Stimulated activated CD4-positive, alpha-beta T cell treated with anti-CD3 and anti-CD28 coated beads, Interleukin-2, amount 100 ng/mL, for 48 hours (primary cell): ENCODE measurements at regions not wholly inside any gene's neighbourhood (a gene's known extent, or its start where the extent isn't known, plus 50 kb on each side); places are given as distances from the start of the nearest gene placed in this dataset.
"Not testable (repeated sequence)": the region's sequence is repeated elsewhere in the genome, so short reads cannot be mapped to it uniquely, and the experiment has no call there.

ENCODE experiments used
- DNase-seq, 2 donors: peaks; one replicate each; pipeline ENCODE4 v3.0.0-alpha.2; 2020

DNA sequence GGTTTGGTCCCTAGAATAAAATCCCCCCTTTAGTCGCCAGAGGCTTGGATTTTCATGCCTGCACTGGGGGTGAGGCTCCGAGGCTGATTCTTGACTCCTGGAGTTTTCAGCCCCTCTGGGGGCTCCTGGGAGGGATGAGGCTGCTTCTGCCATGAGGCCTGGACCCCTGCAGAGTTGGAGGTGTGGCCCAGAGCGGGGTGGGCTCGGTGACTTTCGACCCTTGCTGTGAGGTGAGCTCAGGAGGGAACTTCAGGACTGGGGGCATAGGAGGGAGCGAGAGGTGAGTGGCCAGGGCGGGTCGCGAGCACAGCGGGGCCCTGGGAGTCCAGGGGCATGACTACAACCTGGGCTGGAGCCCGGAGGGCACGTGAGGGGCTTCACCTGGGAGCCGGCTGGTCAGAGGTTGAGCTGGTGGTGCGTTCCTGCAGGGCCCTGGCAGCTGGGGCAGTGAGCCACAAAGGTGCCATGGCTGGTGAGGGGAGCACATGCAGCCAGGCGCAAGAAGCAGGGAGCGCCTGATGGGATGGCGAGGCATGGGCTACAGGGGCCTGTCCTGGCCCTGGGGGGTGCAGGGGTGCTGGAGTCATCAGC is 168.2 kb downstream of the KIF26A start:
- no peak for DNase-seq

DNA sequence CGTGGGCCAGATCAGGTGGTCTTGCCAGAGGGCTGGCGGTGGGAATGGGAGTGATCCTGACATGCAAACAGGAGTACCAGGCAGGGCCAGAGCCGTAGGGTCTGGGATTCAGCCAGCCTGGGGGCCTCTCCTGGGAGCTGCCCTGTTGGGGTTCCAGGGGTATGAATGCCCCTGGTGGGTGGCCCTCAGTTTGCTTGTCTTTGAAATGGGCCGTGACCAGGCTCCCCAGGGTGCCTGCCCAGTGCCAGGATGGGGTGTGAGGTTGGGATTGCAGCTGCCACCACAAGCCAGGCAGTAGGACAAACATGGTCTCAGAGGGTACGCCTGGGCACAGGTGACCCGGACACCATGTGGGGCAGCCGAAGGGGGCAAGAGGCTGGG is 168.8 kb downstream of the KIF26A start:
- DNase-seq, result no peak

DNA sequence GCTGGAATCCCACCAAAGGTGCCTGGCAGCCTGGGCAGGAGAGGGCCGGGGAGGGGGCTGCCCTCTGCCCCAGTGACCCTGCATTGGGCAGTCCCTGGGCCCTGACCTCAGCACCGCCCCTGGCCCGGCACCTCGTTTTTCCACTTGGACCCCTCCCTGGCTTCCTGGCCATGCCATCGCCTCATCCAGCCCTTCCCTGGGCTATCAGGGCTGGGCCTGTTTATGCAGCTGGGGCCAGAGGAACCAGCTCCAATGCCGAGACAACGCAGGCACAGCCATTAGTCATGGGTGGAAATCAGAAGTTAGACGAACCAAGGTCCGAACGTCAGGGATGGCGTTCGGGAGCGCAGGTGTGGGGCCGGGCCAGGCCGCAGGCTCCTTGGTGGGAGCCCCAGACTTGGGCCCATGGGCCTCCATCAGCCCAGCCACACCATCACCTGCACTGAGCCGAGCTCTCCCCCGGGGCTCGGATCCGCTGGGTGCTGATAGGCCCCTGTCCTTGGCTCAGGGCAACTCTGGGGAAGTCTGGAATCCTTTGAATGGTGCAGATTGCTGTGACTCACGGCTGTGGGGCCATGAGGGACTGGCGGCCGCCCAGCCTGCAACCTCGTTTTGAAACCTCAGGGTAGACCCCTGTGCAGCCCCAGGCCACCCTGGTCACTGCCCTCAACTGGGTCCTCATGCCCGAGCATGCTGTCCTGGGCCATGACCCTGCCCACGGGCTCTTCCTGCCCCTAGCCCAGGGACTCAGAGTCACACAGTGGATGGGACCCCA is 169.4 kb downstream of the KIF26A start:
- no peak for DNase-seq

DNA sequence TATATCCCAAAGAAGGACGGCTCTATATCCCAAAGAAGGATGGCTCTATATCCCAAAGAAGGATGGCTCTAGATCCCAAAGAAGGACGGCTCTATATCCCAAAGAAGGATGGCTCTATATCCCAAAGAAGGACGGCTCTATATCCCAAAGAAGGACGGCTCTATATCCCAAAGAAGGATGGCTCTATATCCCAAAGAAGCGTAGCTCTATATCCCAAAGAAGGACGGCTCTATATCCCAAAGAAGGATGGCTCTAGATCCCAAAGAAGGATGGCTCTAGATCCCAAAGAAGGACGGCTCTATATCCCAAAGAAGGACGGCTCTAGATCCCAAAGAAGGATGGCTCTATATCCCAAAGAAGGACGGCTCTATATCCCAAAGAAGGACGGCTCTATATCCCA is 170.1 kb downstream of the KIF26A start:
- not testable (repeated sequence) for DNase-seq

DNA sequence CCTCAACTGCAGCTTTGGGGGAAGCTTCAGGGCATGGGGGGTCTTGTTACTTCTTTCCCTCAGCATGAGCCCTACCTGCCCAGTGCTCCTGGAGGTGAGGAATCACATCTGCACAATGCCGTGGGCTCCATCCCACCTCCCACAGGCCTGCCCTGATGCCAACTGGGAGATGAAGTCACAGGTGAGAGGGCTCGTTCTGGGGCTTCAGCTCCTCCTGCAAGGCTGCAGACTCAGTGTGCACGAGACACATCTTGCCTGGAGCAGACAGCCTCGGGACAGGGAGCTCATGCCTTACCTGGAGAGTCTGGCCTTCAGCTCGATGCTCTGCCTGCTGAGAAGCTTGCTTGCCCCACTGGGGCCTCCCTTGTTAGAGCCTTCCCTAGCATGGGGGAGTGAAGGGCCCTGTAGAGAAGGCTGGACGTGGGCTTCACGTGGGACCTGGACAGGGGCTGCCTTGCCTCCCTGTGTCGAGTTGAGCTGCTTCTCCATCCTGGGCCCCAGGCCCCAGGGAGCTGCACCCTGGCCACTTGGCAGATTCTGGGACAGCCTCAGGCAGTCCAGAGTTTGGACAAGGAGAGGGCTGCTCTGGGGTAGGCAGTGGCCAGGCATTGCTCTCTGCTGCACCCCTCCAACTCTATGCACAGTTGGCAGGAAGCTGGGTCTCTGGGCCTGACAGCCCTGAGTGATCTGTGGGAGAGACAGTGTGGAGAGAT is 171.4 kb downstream of the KIF26A start:
- DNase-seq, result no peak

DNA sequence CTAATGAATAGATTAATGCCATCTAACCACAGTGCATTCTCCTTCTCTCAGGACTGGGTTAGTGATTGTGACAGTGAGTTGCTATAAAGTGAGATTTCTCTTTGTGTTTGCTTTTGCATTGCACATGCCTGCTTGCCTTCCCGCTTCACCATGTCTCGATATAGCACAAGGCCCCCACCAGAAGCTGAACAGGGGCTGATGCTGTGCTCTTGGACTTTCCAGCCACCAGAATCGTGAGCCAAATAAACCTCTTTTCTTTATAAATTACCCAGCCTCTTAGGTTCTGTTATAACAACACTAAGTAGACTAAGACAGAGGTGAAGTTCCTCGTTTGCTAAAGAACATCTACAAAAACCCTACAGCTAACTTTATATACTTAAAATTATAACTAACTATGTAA is 173.0 kb downstream of the KIF26A start:
- DNase-seq, result no peak

DNA sequence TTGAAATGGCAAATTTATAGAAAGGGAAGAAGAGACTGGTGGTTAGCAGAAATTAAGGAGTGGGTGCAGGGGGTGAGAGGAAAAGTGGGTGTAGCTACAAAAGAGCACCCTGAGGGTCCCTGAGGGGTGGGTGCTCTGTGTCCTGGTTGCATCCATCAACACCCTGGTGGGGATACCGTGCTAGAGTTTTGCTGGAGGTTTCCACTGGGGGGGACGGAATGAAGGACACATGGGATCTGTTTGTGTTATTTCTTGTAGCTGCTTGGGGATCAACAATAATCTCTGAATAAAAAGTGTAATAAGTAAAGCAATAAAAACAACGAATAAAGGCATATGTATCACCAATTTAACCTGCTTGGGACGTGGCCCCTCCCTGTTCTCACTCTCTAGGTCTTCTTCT is 175.3 kb downstream of the KIF26A start:
- no peak for DNase-seq

DNA sequence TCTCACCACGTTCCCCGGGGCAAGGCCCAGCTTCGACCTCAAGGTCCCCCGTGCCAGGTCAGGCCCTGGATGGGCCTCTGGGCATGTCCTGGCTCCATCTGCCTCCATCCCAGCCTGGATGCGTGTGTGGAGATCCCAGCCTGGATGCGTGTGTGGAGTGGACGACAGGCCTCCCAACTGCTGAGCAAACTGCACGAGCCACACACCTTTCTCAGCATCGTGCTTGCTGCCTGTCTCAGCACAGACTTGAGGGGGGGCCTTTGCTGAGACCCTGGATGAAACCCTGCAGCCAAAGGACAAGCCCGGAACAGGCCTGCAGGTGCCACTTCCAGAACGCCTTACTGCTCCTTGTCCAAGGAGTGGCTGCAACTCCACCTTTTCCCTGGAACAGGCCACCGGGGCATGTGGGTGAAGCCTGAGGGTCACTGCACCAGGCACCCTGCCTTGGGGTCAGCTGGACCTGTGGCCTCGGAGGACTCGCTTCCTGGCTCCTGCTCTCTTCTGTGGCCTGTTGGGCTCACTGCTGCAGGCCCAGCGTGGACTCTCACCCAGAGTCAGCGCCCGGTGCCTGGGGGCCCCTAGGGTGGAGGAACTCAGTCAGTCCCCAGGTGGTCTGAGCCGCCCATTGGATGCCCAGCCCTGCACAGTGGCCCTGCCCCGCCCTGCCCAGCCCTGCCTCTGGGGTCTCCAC is 176.0 kb downstream of the KIF26A start:
- no peak for DNase-seq

DNA sequence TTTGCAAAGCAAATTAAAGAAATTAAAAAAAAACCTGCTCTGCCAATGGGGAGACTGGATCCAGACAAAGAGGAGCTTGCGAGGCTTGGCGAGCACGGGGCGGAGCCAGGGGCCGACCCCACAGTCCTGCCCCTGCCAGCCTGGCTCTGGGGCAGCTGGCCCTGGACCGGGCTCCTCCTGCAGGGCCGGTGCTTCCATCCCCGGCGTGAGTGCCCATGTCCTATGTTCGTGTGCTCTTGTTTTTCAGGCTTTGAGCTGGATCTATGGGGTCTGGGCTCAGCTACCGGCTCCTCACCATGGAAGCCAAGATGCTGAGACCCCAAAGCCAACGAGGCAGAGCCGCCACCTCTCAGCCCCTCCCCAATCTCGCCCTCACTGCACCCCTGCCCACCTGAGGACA is 176.8 kb downstream of the KIF26A start:
- DNase-seq, result no peak

DNA sequence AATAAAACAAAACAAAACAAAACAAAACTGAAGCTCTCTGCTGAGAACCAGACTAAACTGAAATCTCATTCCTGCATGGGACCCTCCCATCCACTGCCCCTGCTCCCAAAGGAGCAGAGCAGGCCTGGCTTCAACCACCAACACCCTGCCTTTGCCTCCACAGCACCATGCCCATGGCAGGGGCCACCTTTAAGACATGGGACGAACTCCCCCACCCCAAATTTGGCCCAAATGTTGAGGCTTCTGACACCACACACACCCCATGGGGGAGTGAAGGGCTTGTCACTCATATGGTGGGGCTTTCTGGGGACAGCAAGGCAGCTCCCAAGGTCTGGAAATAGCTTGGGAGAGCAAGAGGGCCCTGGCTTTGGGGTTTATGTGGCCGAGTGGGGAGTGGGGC is 177.2 kb downstream of the KIF26A start:
- DNase-seq, result no peak

DNA sequence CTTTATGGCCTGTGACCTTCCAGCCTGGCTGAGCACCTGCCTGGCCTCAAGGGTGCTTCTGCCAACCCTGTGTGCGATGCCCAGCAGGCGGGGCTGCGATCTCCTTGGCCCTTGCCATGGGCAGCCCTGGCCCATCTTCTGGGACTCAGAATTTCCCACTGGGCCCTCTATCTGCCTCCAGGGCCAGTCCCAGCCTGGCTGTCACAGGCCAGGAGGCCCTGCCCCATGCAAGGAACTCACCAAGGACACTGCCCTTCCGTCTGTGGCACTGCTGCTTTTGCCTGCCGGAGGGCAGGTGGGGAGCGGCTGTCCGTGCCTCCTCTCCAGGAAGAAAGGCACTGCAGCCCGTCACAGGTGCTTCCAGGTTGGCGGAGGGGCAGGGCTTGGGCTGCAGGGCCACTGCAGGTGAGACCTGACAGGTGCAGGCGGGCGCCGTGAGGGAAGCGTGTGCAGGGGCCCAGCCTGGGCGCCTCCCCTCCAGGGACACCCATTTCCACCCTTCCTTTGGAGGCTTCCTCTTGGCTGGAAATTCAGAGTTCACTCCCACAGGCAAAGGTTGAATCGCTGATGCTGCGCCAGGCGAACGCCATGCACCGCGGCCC is 177.8 kb downstream of the KIF26A start:
- DNase-seq, result no peak

DNA sequence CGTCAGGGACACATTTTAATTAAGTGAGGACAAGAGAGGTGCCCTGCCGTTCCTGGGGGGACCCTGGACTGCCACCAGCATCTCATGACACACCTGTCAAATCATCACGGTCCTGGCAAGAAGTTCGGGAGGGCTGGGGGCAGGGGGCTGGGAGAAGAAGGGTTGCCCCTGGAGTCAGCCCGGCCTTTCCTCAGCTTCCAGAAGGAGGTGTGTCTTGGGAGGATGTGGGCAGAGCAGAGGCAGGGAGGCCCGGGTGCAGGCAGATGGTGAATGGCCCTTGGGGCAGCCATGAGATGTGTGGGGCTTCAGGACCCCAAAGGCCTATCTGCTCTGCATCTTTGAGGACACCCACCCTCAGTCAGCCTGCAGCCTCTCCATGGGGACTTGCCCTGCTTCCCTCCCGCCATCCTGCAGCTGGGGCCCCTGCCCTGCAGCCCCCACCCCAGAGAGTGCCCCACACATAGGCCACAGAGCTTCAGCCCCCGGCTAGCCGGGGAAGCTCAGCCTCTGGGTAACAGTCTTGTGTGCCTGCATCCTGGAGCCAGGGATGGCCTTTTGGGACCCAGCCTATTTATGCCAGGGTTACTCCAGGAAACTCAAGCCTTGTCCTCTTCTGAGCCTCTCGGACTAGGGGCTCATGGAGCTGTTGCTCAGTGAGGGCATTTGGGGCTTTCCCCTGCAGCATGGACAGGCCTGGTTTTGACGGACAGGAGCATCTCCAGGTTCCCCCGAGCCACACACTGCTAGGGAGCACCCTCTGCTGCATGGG is 178.5 kb downstream of the KIF26A start:
- no peak for DNase-seq

DNA sequence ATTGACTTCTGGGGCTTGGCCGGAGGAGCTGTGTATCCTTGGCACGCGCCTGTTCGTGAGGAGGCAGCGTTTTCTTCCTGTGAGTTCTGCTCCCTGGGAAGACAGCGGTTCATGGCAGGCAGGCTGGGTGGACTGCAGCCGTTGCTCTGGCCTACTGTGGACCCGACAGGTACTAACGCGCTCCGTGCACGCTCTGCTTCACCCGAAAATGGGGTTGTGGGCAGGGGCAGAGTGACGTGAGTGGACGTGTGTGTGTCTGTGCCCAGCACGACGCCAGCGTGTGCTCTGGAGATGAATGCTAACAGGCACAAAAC is 179.1 kb downstream of the KIF26A start:
- DNase-seq, result no peak

DNA sequence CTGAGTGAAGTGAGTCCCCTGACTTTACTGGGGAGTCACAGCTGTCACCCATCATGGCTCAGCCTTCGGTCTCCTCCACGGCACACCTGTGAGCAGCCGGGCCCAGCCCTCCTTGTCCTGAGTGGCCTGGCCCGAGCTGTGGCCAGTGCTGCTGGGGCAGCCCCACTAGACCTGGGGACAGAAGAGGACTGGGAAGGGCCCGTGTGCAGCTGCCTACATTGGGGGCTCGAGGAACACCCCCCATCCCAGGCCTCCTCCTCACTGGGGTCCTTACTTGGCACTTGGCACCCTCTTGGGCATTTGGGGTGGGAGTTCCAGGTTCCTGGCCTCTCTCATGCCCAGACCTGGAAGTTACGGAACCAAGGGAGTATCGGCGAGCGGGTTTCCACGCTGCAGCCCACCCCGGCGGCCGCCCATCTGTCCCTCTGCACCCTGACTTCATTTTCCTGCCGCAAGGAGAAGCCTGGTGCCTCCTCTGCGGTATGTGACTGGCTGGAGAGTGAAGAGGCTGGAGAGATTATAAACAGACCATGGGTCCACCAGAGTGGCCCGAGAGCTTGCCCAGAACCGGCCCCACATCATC is 179.7 kb downstream of the KIF26A start:
- no peak for DNase-seq

DNA sequence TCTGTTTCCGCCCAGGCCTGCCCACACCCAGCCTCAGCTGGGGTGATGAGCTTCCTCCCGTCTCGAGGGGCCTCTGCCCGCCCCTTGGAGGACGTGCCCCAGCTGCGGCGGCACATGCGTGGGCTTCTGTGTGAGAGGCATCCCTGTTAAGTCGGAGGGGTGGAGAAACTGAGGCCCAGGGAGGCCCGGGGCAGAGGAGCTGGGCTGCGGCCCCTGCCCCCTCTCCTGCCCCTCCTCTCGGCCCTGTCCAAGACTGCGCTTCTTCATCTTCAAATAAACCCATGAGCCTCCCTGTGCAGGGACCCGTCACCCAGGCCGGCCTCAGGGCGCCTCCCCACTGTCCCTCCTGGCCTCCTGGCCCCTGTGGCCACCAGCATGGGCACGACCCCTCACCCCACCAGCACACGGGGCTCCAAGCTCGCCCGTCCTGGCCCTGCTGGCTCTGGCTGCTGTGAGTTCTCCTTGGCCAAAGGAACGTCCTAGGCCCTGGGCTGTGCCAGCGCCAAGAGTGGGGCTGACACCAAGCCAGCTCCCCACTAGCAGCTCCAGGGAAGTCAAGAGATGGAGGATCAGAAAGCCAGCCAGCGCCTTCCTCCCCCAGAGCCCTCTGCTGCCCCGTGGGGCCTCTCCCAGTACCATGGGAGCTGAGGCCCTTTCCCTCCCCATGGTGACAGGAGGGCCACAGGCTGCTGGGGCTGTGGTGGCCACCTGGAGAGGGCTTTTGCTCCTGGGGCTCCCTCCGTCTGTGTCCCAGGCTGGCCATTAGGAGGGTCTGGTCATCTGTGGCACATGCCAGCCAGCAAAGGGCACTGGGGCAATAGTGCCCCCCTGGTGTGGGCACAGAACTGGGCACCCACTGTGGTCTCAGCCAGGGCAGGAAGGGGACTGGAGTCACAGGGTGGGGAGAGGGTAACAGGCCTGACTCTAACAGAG is 180.4 kb downstream of the KIF26A start:
- no peak for DNase-seq

DNA sequence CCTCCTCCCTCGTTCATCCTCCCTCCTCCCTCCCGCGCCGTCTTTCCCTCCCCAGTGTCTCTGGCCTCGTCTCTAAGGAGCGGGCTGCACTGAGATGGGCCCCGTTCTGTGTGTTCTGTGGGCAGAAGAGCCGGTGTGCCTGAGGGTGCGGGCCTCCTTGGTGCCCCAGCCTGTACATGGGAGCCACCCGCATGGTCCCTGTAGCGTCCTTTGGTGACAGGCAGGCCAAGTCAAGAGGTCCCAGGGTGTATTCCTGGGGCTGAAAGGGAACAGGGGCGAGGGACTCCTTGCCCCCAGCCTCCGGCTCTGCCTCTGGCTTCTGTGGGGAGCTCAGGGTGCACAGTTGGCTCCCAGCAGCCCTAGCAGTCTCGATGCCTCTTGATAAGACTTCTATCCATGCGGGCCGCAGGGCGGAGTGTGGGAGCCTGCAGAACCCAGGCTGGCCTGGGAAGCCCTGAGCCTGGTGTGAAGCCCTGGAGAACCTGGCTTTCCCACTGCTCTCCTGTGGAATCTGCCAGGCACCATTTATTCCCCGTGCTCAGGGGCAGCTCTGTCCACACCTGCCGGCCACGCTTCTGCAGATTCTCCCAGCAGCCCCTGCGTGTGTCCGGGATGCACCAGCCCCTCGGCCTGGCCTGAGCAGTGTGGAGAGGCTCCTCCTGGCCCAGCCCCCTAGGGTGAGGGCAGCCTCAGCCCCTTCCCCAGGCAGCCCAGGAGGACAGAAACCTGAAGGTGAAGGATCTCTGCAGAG is 181.3 kb downstream of the KIF26A start:
- no peak for DNase-seq

DNA sequence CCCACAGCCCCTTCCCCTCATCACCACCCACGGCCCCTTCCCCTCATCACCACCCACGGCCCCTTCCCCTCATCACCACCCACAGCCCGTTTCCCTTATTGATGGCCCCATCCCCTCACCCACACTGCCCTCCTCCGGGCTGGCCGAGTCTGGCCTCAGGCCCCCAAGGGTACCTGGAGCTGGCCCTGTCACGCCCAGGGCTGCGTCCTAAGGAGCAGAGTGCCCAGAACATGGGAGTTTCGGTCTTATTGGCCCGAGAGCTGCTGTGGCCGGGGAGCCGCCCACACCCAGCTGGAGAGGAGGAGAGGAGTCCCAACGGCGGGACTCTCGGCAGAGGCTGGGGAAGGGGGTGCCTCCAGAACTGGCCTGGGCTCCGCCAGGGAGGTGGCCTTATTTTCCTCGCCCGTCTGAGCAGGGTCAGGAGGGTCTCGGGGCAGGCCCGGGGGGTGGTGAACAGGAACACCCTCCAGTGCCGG is 182.3 kb downstream of the KIF26A start:
- DNase-seq, result no peak

DNA sequence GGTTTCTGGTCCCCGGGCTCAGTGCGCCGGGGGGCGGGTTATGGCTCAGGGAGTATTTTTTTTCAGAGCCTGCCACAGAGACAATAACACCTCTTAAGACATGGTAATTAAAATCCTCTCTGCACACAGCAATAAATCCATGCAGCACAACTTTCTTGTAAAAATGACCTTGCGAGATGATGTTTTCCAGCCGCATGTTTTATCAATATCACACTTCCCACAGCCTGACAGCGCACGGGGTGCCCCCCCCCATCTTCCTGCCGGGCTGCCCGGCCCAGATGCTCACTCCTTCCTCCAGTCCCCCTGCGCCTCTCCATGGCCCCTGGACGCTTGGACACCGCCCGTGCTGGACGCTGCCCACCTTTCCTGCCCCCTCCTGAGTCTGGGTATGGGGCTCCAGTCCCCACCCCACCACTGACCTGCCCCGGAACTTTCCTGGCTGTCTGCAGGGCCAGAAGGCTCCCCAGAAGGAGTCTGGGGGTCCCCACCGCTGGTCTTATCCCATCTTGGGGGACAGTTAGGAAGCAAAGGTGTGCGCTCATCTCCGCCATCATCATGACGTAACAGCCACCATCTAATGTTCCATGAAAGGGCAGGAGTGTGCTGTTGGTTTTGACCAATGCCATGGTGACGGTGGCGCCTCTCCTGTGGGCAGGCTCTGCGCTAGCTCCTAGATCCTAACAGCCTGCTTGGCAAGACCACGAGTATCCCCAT is 182.9 kb downstream of the KIF26A start:
- no peak for DNase-seq

DNA sequence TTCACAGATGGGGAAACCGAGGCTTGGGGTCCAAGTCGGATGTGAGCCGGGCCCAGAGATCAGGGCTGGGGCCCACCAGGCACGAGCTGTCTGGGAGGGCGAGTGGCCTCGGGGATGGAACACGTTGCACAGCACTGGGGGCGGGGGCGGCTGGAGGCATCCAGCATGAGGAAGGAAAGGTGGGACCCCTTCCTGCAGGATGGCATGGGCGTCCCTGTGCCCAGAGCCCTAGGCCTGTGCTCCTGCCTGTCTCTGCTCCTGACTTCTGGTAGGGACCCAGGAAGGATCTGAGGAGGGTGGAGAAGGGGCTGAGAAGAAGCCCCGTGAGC is 183.4 kb downstream of the KIF26A start:
- no peak for DNase-seq
